ENCODE measurements at regions not wholly inside any gene's neighbourhood (a gene's known extent, or its start where the extent isn't known, plus 50 kb on each side); places are given as distances from the start of the nearest gene placed in this dataset.

DNA sequence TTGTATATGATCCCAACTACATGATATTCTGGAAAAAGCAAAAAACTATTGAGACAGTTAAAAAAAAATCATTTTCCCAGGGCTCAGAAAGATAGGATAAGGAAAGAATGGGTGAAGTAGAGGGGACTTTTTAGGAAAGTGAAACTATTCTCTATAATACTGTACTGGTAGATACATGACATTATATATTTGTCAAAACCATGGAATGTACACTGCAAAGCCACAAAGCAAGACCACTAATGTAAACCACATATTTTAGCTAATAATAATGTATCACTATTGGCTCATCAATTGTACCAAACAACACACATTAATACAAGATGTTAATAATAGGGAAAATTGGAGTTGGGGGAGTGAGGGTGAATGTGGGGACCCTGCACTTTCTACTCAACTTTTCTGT is 182.6 kb downstream of the EFNB2 start:
- TF ChIP-seq, protein P1, sequence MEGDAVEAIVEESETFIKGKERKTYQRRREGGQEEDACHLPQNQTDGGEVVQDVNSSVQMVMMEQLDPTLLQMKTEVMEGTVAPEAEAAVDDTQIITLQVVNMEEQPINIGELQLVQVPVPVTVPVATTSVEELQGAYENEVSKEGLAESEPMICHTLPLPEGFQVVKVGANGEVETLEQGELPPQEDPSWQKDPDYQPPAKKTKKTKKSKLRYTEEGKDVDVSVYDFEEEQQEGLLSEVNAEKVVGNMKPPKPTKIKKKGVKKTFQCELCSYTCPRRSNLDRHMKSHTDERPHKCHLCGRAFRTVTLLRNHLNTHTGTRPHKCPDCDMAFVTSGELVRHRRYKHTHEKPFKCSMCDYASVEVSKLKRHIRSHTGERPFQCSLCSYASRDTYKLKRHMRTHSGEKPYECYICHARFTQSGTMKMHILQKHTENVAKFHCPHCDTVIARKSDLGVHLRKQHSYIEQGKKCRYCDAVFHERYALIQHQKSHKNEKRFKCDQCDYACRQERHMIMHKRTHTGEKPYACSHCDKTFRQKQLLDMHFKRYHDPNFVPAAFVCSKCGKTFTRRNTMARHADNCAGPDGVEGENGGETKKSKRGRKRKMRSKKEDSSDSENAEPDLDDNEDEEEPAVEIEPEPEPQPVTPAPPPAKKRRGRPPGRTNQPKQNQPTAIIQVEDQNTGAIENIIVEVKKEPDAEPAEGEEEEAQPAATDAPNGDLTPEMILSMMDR (IDR thresholded peaks at IDR 0.05; ENCODE audit: borderline replicate concordance, extremely low read depth, low read length, poor library complexity, severe bottlenecking): no peak
- TF ChIP-seq EZH2 (IDR thresholded peaks at IDR 0.05; ENCODE audit: borderline replicate concordance, low read depth, low read length, severe bottlenecking): no peak
